HT-29 (cell line): ENCODE measurements at regions not wholly inside any gene's neighbourhood (a gene's known extent, or its start where the extent isn't known, plus 50 kb on each side); places are given as distances from the start of the nearest gene placed in this dataset.
"Not testable (repeated sequence)": the region's sequence is repeated elsewhere in the genome, so short reads cannot be mapped to it uniquely, and the experiment has no call there.

Source experiments
- DNase-seq: peaks from one replicate; pipeline ENCODE4 v3.0.0-alpha.2; 2015; ENCODE audit warnings: low spot score

GRCh38 chr6:74642101-74642500 is 563.8 kb downstream of the COL12A1 start:
- DNase-seq, result no peak

GRCh38 chr6:74638412-74638811 is 567.4 kb downstream of the COL12A1 start:
- no peak for DNase-seq

- DNase-seq, result no peak
These were observed 573.5 kb downstream of the COL12A1 start for GRCh38 chr6:74632196-74632875.

- no peak for DNase-seq
These were observed 574.3 kb downstream of the COL12A1 start for GRCh38 chr6:74631564-74631963.

GRCh38 chr6:74626288-74626687 is 579.6 kb downstream of the COL12A1 start:
- DNase-seq, result no peak

- no peak for DNase-seq
These were observed 582.8 kb downstream of the COL12A1 start for GRCh38 chr6:74623027-74623426.

GRCh38 chr6:74611220-74611619 is 594.6 kb downstream of the COL12A1 start:
- no peak for DNase-seq

GRCh38 chr6:74610352-74610751 is 595.5 kb downstream of the COL12A1 start:
- DNase-seq, result no peak

GRCh38 chr6:74609871-74610270 is 596.0 kb downstream of the COL12A1 start:
- DNase-seq, result no peak

GRCh38 chr6:74607934-74608333 is 597.9 kb downstream of the COL12A1 start:
- no peak for DNase-seq

GRCh38 chr6:74607468-74607867 is 598.4 kb downstream of the COL12A1 start:
- no peak for DNase-seq

- DNase-seq, result no peak
These were observed 599.2 kb downstream of the COL12A1 start for GRCh38 chr6:74606582-74607071.

GRCh38 chr6:74605922-74606581 is 599.8 kb downstream of the COL12A1 start:
- DNase-seq, result no peak

- no peak for DNase-seq
These were observed 601.6 kb downstream of the COL12A1 start for GRCh38 chr6:74604279-74604678.

GRCh38 chr6:74603322-74604076 is 602.4 kb downstream of the COL12A1 start:
- no peak for DNase-seq

GRCh38 chr6:74602206-74602605 is 603.6 kb downstream of the COL12A1 start:
- no peak for DNase-seq

GRCh38 chr6:74598462-74599393 is 607.1 kb downstream of the COL12A1 start:
- no peak for DNase-seq

GRCh38 chr6:74597840-74598239 is 608.0 kb downstream of the COL12A1 start:
- no peak for DNase-seq

- no peak for DNase-seq
These were observed 608.6 kb downstream of the COL12A1 start for GRCh38 chr6:74597266-74597665.

- no peak for DNase-seq
These were observed 609.3 kb downstream of the COL12A1 start for GRCh38 chr6:74596588-74596987.

- not testable (repeated sequence) for DNase-seq
These were observed 611.5 kb downstream of the COL12A1 start for GRCh38 chr6:74594350-74594749.
